GM23338 (cell line): ENCODE measurements at regions not wholly inside any gene's neighbourhood (a gene's known extent, or its start where the extent isn't known, plus 50 kb on each side); places are given as distances from the start of the nearest gene placed in this dataset.

ENCODE experiments used
- ATAC-seq: fragments of 200-7000 bp; cut with Tn5 transposase; 3 replicates; pipeline ENCODE4 v1.9.1; 2020
- DNase-seq: peaks from one replicate; pipeline ENCODE4 v3.0.0-alpha.2; 2015; ENCODE audit warnings: low spot score
- H2AFZ ChIP-seq: fragments of 200-600 bp; sonication (generic); 2 replicates; pipeline ENCODE4 v1.8.0; 2016; ENCODE audit warnings: antibody characterized with exemption, mild to moderate bottlenecking, moderate library complexity
- H3F3A ChIP-seq: fragments of 200-600 bp; sonication (generic); replicated peaks from 2 replicates; pipeline ENCODE4 v1.8.0; 2017; ENCODE audit warnings: antibody characterized with exemption, mixed run types, low read depth
- H3K27ac ChIP-seq: fragments of 200-600 bp; sonication (generic); 2 replicates; pipeline ENCODE4 v1.6.1; 2016; ENCODE audit warnings: low read depth
- H3K27me3 ChIP-seq: fragments of 200-600 bp; sonication (generic); 2 replicates; pipeline ENCODE4 v1.8.0; 2016; ENCODE audit warnings: mild to moderate bottlenecking, mixed run types, moderate library complexity; ENCODE audit not compliant: insufficient read depth
- H3K36me3 ChIP-seq: fragments of 200-600 bp; sonication (generic); 2 replicates; pipeline ENCODE4 v1.8.0; 2016; ENCODE audit warnings: mild to moderate bottlenecking; ENCODE audit not compliant: insufficient read depth
- H3K4me1 ChIP-seq: fragments of 200-600 bp; sonication (generic); 2 replicates; pipeline ENCODE4 v1.8.0; 2016; ENCODE audit warnings: mild to moderate bottlenecking, moderate library complexity; ENCODE audit not compliant: insufficient read depth
- H3K4me2 ChIP-seq: fragments of 200-600 bp; sonication (generic); 2 replicates; pipeline ENCODE4 v1.7.1; 2017; ENCODE audit warnings: mixed run types
- H3K4me3 ChIP-seq: fragments of 200-600 bp; sonication (generic); 2 replicates; pipeline ENCODE4 v1.6.1; 2016; ENCODE audit warnings: mixed run types
- H3K79me2 ChIP-seq: fragments of 200-600 bp; sonication (generic); replicated peaks from 2 replicates; pipeline ENCODE4 v1.8.0; 2017; ENCODE audit warnings: mild to moderate bottlenecking; ENCODE audit not compliant: insufficient read depth
- H3K9me2 ChIP-seq: fragments of 200-600 bp; sonication (generic); 2 replicates; pipeline ENCODE4 v1.8.0; 2017; ENCODE audit not compliant: insufficient read depth
- H4K20me1 ChIP-seq: fragments of 200-600 bp; sonication (generic); replicated peaks from 2 replicates; pipeline ENCODE4 v1.8.0; 2017; ENCODE audit warnings: mild to moderate bottlenecking; ENCODE audit not compliant: insufficient read depth
- H3K27ac Mint-ChIP-seq: 2 replicates; pipeline ENCODE4 v1.8.0; 2020; ENCODE audit warnings: inconsistent platforms, mild to moderate bottlenecking, moderate library complexity, mixed read lengths
- H3K27me3 Mint-ChIP-seq: 3 replicates; pipeline ENCODE4 v1.8.0; 2022; ENCODE audit warnings: low read depth, mild to moderate bottlenecking, moderate library complexity, mixed read lengths, inconsistent platforms; ENCODE audit not compliant: insufficient read depth, poor library complexity
- H3K36me3 Mint-ChIP-seq: 3 replicates; pipeline ENCODE4 v1.8.0; 2021; ENCODE audit warnings: low read depth, mild to moderate bottlenecking, inconsistent platforms, moderate library complexity, mixed read lengths
- H3K4me1 Mint-ChIP-seq: 3 replicates; pipeline ENCODE4 v1.8.0; 2020; ENCODE audit warnings: mild to moderate bottlenecking, inconsistent platforms, mixed read lengths
- H3K4me3 Mint-ChIP-seq: 3 replicates; pipeline ENCODE4 v1.8.0; 2021; ENCODE audit warnings: moderate library complexity, mild to moderate bottlenecking, inconsistent platforms, mixed read lengths
- H3K9me3 Mint-ChIP-seq: 3 replicates; pipeline ENCODE4 v1.8.0; 2020; ENCODE audit warnings: moderate library complexity, mild to moderate bottlenecking, inconsistent platforms, mixed read lengths
- CREB1 ChIP-seq: fragments of 250-450 bp; sonication (Bioruptor Pico); IDR thresholded peaks from 2 replicates; pipeline ENCODE4 v1.5.0; 2020; ENCODE audit warnings: low read depth, mild to moderate bottlenecking, moderate library complexity
- CTCF ChIP-seq, 2 experiments: fragments of 200-600 bp in 1 of 2; sonication (generic) in 1 of 2; conservative IDR thresholded peaks; 2 replicates each; pipeline versions ENCODE4 v1.5.1 to v1.6.1; 2016 to 2017; ENCODE audit warnings: antibody characterized with exemption in 2 of 2, low read depth in 2 of 2, mild to moderate bottlenecking in 2 of 2, moderate library complexity in 1 of 2
- EZH2 ChIP-seq: fragments of 200-600 bp; sonication (generic); IDR thresholded peaks from one replicate; pipeline ENCODE4 v1.8.0; 2017; ENCODE audit warnings: antibody characterized with exemption, mild to moderate bottlenecking, low read depth; ENCODE audit not compliant: unreplicated experiment
- EZH2phosphoT487 ChIP-seq: fragments of 200-600 bp; sonication (generic); IDR thresholded peaks from one replicate; pipeline ENCODE4 v1.8.1; 2018; ENCODE audit warnings: antibody characterized with exemption; ENCODE audit not compliant: unreplicated experiment
- JUNB ChIP-seq: IDR thresholded peaks from one replicate; pipeline ENCODE4 v1.6.1; 2016; ENCODE audit warnings: antibody characterized with exemption; ENCODE audit not compliant: unreplicated experiment
- NANOG ChIP-seq: IDR thresholded peaks from 2 replicates; pipeline ENCODE4 v1.6.1; 2016; ENCODE audit warnings: antibody characterized with exemption, borderline replicate concordance
- POLR2AphosphoS5 ChIP-seq: IDR thresholded peaks from 2 replicates; pipeline ENCODE4 v1.6.1; 2016; ENCODE audit warnings: antibody characterized with exemption, low read depth
- ZNF114 ChIP-seq: fragments of 250-450 bp; sonication (Bioruptor Pico); IDR thresholded peaks from 2 replicates; pipeline ENCODE4 v1.5.0; 2020; ENCODE audit warnings: mild to moderate bottlenecking, moderate library complexity
- ZNF331 ChIP-seq: fragments of 250-450 bp; sonication (Bioruptor Pico); IDR thresholded peaks from 2 replicates; pipeline ENCODE4 v1.5.0; 2020; ENCODE audit warnings: low read depth, mild to moderate bottlenecking, moderate library complexity
- TF ChIP-seq, protein P1 (sequence below): fragments of 250-450 bp; sonication (Bioruptor Pico); IDR thresholded peaks from 2 replicates; pipeline ENCODE4 v1.5.0; 2020; ENCODE audit warnings: mild to moderate bottlenecking, moderate library complexity
- TF ChIP-seq, protein P2 (sequence below): IDR thresholded peaks from one replicate; pipeline ENCODE4 v1.6.1; 2018; ENCODE audit warnings: antibody characterized with exemption; ENCODE audit not compliant: unreplicated experiment
- TF ChIP-seq, protein P3 (sequence below): IDR thresholded peaks from 2 replicates; pipeline ENCODE4 v1.6.1; 2016; ENCODE audit warnings: antibody characterized with exemption

DNA sequence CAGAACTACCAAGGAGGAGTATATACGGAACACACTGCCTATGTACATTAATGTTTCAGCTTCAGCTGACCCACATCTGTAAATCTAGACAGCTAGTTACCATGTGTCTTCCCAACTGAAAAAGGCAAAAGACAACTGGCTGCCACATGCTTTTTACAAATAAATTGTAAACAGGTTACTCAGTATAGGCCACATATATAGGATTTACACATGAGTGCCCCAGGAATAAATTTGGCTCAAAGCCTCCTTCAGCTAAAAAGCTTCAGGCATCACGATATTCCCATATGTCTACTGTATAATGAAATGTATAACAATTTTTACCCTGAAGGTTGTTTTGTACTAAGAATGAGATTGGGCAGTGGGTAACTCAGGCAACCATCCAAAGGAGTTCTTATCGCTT lies 175.9 kb upstream of the BMP4 start (continued):
- TF ChIP-seq, protein P1, sequence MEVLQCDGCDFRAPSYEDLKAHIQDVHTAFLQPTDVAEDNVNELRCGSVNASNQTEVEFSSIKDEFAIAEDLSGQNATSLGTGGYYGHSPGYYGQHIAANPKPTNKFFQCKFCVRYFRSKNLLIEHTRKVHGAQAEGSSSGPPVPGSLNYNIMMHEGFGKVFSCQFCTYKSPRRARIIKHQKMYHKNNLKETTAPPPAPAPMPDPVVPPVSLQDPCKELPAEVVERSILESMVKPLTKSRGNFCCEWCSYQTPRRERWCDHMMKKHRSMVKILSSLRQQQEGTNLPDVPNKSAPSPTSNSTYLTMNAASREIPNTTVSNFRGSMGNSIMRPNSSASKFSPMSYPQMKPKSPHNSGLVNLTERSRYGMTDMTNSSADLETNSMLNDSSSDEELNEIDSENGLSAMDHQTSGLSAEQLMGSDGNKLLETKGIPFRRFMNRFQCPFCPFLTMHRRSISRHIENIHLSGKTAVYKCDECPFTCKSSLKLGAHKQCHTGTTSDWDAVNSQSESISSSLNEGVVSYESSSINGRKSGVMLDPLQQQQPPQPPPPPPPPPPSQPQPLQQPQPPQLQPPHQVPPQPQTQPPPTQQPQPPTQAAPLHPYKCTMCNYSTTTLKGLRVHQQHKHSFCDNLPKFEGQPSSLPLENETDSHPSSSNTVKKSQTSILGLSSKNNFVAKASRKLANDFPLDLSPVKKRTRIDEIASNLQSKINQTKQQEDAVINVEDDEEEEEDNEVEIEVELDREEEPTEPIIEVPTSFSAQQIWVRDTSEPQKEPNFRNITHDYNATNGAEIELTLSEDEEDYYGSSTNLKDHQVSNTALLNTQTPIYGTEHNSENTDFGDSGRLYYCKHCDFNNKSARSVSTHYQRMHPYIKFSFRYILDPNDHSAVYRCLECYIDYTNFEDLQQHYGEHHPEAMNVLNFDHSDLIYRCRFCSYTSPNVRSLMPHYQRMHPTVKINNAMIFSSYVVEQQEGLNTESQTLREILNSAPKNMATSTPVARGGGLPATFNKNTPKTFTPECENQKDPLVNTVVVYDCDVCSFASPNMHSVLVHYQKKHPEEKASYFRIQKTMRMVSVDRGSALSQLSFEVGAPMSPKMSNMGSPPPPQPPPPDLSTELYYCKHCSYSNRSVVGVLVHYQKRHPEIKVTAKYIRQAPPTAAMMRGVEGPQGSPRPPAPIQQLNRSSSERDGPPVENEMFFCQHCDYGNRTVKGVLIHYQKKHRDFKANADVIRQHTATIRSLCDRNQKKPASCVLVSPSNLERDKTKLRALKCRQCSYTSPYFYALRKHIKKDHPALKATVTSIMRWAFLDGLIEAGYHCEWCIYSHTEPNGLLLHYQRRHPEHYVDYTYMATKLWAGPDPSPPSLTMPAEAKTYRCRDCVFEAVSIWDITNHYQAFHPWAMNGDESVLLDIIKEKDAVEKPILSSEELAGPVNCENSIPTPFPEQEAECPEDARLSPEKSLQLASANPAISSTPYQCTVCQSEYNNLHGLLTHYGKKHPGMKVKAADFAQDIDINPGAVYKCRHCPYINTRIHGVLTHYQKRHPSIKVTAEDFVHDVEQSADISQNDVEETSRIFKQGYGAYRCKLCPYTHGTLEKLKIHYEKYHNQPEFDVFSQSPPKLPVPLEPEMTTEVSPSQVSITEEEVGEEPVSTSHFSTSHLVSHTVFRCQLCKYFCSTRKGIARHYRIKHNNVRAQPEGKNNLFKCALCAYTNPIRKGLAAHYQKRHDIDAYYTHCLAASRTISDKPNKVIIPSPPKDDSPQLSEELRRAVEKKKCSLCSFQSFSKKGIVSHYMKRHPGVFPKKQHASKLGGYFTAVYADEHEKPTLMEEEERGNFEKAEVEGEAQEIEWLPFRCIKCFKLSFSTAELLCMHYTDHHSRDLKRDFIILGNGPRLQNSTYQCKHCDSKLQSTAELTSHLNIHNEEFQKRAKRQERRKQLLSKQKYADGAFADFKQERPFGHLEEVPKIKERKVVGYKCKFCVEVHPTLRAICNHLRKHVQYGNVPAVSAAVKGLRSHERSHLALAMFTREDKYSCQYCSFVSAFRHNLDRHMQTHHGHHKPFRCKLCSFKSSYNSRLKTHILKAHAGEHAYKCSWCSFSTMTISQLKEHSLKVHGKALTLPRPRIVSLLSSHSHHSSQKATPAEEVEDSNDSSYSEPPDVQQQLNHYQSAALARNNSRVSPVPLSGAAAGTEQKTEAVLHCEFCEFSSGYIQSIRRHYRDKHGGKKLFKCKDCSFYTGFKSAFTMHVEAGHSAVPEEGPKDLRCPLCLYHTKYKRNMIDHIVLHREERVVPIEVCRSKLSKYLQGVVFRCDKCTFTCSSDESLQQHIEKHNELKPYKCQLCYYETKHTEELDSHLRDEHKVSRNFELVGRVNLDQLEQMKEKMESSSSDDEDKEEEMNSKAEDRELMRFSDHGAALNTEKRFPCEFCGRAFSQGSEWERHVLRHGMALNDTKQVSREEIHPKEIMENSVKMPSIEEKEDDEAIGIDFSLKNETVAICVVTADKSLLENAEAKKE = no peak
- TF ChIP-seq ZNF331 (CRISPR knock-in tag) (no peak), NANOG (no peak)

DNA sequence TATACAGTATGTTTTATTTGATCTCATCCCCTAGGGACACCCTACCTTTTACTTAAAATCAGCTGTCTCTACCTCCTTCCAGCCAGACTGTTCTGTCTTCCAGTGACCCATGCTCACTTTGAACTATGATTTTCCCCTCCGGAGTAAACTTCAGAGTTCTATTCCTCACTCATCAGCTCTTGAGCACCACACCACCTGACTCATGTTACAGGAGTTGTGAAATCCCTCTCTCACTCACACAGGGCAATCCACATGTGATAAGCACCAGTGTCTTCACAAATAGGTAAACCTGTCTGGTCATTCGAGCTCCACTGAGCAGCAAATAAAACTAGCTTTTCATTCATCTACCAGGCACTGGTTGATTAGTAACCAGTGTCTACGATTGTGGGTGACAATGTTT lies 177.3 kb upstream of the BMP4 start:
- Histone ChIP-seq H3K27ac (no peak overlapping the region), H3K4me2 (no peak overlapping the region), H4K20me1 (no peaks in the 10 kb centered on the region; the same call in 1 of the 2 replicates), H3K27me3 (no peaks in the 10 kb centered on the region), H3K4me3 (no peak overlapping the region), H3K36me3 (no peaks in the 10 kb centered on the region), H3K4me1 (peaks cover 5% of the 10 kb centered on the region; the same call in 1 of the 2 replicates), H2AFZ (no peak overlapping the region), H3K79me2 (no peaks in the 10 kb centered on the region), H3F3A (no peaks in the 10 kb centered on the region), H3K9me2 (peaks cover 9% of the 10 kb centered on the region; the same call in 1 of the 2 replicates)
- no peaks in the 10 kb centered on the region for H3K36me3 Mint-ChIP-seq
- H3K27me3 Mint-ChIP-seq = no peaks in the 10 kb centered on the region
- no peak overlapping the region for H3K4me3 Mint-ChIP-seq
- H3K4me1 Mint-ChIP-seq = peaks cover 5% of the 10 kb centered on the region; the same call in 2 of the 3 replicates
- no peak for ATAC-seq
- H3K27ac Mint-ChIP-seq = no peak overlapping the region
- DNase-seq = no peak
- no peaks in the 10 kb centered on the region for H3K9me3 Mint-ChIP-seq
- TF ChIP-seq CTCF (conservative IDR thresholded peaks at IDR 0.05; ENCODE audit: low read depth in 2 of 2) = no peak
- no peak for TF ChIP-seq NANOG
- TF ChIP-seq ZNF114 (CRISPR knock-in tag) = no peak
- TF ChIP-seq, protein P2, sequence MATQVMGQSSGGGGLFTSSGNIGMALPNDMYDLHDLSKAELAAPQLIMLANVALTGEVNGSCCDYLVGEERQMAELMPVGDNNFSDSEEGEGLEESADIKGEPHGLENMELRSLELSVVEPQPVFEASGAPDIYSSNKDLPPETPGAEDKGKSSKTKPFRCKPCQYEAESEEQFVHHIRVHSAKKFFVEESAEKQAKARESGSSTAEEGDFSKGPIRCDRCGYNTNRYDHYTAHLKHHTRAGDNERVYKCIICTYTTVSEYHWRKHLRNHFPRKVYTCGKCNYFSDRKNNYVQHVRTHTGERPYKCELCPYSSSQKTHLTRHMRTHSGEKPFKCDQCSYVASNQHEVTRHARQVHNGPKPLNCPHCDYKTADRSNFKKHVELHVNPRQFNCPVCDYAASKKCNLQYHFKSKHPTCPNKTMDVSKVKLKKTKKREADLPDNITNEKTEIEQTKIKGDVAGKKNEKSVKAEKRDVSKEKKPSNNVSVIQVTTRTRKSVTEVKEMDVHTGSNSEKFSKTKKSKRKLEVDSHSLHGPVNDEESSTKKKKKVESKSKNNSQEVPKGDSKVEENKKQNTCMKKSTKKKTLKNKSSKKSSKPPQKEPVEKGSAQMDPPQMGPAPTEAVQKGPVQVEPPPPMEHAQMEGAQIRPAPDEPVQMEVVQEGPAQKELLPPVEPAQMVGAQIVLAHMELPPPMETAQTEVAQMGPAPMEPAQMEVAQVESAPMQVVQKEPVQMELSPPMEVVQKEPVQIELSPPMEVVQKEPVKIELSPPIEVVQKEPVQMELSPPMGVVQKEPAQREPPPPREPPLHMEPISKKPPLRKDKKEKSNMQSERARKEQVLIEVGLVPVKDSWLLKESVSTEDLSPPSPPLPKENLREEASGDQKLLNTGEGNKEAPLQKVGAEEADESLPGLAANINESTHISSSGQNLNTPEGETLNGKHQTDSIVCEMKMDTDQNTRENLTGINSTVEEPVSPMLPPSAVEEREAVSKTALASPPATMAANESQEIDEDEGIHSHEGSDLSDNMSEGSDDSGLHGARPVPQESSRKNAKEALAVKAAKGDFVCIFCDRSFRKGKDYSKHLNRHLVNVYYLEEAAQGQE = no peak
- TF ChIP-seq, protein P3, sequence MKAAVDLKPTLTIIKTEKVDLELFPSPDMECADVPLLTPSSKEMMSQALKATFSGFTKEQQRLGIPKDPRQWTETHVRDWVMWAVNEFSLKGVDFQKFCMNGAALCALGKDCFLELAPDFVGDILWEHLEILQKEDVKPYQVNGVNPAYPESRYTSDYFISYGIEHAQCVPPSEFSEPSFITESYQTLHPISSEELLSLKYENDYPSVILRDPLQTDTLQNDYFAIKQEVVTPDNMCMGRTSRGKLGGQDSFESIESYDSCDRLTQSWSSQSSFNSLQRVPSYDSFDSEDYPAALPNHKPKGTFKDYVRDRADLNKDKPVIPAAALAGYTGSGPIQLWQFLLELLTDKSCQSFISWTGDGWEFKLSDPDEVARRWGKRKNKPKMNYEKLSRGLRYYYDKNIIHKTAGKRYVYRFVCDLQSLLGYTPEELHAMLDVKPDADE = no peak
- TF ChIP-seq CREB1 (CRISPR knock-in tag) = no peak
- no peak for TF ChIP-seq EZH2
- no peak for TF ChIP-seq EZH2phosphoT487
- no peak for TF ChIP-seq POLR2AphosphoS5
- TF ChIP-seq ZNF331 (CRISPR knock-in tag) = no peak
- no peak for TF ChIP-seq JUNB
